RWPE1 (cell line): ENCODE measurements at regions not wholly inside any gene's neighbourhood (a gene's known extent, or its start where the extent isn't known, plus 50 kb on each side); places are given as distances from the start of the nearest gene placed in this dataset.

ENCODE experiments used
- CTCF ChIA-PET: fragments of 350-600 bp; sonication (Branson Sonifier 250); formaldehyde crosslinking; extraction: SDS; loops from one replicate; lab custom pipeline; 2021; lab: Yijun Ruan, JAX
- POLR2A ChIA-PET: fragments of 400-600 bp; formaldehyde crosslinking; extraction: SDS; loops from one replicate; lab custom pipeline; 2020; ENCODE audit warnings: antibody characterized with exemption; ENCODE audit not compliant: low non-redundant PET; lab: Yijun Ruan, JAX
- DNase-seq: peaks from one replicate; pipeline ENCODE4 v3.0.0; 2012; ENCODE audit warnings: low spot score
- H3K27ac ChIP-seq: fragments of 450-650 bp; 2 replicates; pipeline ENCODE4 v1.5.1; 2017
- TF ChIP-seq, protein P1 (sequence below): fragments of 450-650 bp; conservative IDR thresholded peaks from 2 replicates; pipeline ENCODE4 v1.5.1; 2017; ENCODE audit warnings: low read depth, mild to moderate bottlenecking

DNA sequence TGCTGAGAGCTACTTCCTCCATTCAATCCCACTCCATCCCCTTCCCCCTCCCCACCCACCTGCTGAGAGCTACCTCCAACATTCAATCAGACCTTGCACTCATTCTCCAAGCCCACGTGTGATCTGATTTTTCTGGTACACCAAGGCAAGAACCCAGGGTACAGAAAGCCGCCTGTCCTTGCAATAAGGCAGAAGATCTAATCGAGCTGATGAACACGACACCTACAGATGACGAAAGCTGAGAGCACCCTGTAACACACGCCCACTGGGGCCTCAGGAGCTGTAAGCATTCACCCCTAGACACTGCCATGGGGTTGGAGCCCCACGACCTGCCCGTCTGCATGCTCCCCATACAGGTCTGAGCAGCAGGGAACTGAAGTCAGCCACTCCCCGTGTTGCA is 58.3 kb downstream of the TRIML1 start:
- TF ChIP-seq, protein P1, sequence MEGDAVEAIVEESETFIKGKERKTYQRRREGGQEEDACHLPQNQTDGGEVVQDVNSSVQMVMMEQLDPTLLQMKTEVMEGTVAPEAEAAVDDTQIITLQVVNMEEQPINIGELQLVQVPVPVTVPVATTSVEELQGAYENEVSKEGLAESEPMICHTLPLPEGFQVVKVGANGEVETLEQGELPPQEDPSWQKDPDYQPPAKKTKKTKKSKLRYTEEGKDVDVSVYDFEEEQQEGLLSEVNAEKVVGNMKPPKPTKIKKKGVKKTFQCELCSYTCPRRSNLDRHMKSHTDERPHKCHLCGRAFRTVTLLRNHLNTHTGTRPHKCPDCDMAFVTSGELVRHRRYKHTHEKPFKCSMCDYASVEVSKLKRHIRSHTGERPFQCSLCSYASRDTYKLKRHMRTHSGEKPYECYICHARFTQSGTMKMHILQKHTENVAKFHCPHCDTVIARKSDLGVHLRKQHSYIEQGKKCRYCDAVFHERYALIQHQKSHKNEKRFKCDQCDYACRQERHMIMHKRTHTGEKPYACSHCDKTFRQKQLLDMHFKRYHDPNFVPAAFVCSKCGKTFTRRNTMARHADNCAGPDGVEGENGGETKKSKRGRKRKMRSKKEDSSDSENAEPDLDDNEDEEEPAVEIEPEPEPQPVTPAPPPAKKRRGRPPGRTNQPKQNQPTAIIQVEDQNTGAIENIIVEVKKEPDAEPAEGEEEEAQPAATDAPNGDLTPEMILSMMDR, result no peak
- ChIA-PET POLR2A (no interaction called here), CTCF (no interaction called here)
- H3K27ac ChIP-seq, result no peak overlapping the region
- no peak for DNase-seq

DNA sequence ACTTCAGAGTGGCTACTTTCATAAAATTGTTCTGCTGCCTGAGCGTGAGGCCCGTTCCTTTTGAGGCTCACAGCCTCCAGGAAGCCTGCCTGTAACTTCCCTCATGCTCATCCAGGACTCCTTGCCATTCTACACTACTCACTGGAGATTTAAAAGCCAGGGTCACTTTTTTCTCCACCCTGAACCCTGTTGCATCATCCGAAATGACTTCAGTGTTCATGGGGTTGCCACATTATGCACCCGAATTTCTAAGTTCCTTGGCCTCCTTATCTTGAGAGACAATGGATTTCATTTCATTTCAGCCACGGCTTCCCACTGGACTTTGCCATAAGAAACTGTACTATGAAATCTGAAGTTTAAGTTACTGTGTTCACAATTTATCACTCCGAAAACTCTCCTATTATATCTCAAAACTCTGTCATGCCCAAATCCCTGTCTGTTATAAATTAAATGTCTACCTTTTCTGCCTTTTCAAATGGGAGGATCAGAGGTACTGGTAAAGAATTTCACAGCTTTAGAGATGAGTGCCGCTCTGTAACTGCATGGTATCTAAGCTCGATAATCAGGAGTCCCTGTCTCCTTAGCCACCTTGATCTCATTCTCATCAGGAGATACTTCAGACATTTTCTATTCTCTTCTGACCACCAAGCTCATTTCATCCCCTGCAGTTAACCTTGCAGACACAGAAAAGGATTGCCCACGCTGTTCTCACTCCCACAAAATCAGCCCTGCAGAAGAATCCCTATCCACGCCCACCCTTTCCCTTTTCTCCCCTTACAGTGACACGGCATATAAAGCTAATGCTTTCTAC is 59.9 kb downstream of the TRIML1 start:
- no peak overlapping the region for H3K27ac ChIP-seq

GRCh38 chr4:188201851-188202250 is 62.6 kb downstream of the TRIML1 start:
- H3K27ac ChIP-seq, result no peak overlapping the region
- TF ChIP-seq, protein P1, result no peak
- ChIA-PET POLR2A (no interaction called here), CTCF (no interaction called here)
- DNase-seq, result no peak

More for the DNA sequence above, 59.9 kb downstream of the TRIML1 start:
- TF ChIP-seq, protein P1, result no peak
- DNase-seq, result no peak
- ChIA-PET POLR2A (no interaction called here), CTCF (interaction anchor here (0.6 kb wide), 1 partner anchor 100 kb away, joined by 3 read pairs; no protein-coding TSS in a partner anchor)

DNA sequence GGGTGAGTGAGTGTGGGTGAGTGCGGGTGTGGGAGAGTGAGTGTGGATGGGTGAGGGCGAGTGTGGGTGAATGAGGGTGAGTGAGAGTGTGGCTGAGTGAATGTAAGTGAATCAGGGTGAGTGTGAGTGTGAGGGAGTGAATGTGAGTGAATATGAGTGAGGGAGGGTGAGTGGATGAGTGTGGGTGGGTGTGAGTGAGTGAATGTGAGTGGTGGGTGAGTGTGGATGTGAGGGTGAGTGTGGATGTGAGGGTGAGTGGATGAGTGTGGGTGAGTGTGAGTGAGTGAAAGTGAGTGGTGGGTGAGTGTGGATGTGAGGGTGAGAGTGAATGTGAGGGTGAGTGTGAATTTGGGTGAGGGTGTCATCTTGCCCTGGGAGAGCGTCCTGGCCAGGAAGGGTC is 67.5 kb downstream of the TRIML1 start:
- POLR2A ChIA-PET, result no interaction called here
- no peak overlapping the region for H3K27ac ChIP-seq
- DNase-seq, result no peak
- CTCF ChIA-PET, result interaction anchor here (0.5 kb wide), 1 partner anchor 25 kb away, joined by 4 read pairs; no protein-coding TSS in a partner anchor
- TF ChIP-seq, protein P1, result no peak

- POLR2A ChIA-PET, result no interaction called here
- no peak for DNase-seq
- CTCF ChIA-PET, result no interaction called here
- no peak overlapping the region for H3K27ac ChIP-seq
- TF ChIP-seq, protein P1, result no peak
Observed at GRCh38 chr4:188214861-188215260, 75.6 kb downstream of the TRIML1 start.

DNA sequence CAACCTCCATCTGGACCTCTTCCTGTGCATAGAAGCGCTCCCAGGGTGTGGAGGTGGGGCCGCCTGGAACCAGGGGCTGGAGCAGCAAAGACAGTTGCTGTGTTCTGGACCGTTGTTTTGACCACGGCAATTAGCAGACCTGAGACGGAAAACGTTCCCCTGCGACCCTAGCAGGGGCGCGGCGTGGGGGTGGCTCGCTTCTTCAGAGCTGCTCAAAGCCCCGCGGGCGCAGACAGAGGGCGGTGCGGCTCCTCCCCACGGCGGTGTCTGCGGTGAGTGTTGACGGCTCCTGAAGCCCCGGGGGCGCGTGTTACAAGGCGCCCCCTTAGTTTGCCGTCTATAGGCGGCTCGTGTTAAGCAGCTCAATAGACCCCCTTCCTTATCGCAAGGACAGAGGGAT is 79.2 kb downstream of the TRIML1 start:
- no peak overlapping the region for H3K27ac ChIP-seq
- CTCF ChIA-PET, result interaction anchor here (0.6 kb wide), 1 partner anchor 1567 kb away, joined by 3 read pairs; no protein-coding TSS in a partner anchor
- no peak for DNase-seq
- POLR2A ChIA-PET, result no interaction called here
- TF ChIP-seq, protein P1, result no peak
